Astrocyte of the cerebellum (primary cell): ENCODE measurements at regions not wholly inside any gene's neighbourhood (a gene's known extent, or its start where the extent isn't known, plus 50 kb on each side); places are given as distances from the start of the nearest gene placed in this dataset.

Source experiments
- DNase-seq: peaks from one replicate; pipeline ENCODE4 v3.0.0-alpha.2; 2011; ENCODE audit warnings: low read depth
- H3K4me3 ChIP-seq: 2 replicates; pipeline ENCODE4 v1.5.1; 2011; ENCODE audit warnings: mild to moderate bottlenecking, low read depth, low read length, moderate library complexity
- in situ Hi-C: cut with HindIII; loops from 2 replicates; pipeline ENCODE4 v1.10.0; 2017; ENCODE audit warnings: low sequenced_read_pairs
- TF ChIP-seq, protein P1 (sequence below): IDR thresholded peaks from 2 replicates; pipeline ENCODE4 v1.5.1; 2012; ENCODE audit warnings: low read length, low read depth, moderate library complexity, mild to moderate bottlenecking; ENCODE audit errors: missing control alignments

DNA sequence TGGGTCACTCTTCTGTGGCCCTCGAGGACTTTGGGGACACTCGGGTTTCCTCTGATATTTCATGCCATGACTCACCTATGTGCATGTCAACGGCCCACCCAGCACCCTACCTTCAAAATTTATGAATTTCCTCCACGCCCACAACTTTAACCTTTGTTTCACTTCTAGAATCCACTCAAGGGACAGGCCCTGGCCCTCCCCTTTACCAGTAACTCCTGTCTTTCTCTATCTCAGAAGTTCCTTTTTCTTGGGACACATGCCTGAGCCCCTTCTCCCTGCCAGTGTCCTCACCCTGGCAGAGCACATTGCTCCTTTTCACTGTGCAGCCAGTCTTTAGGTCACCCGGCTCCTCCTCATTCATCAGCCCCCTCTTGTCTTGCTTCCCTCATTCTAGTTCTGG is 282.5 kb upstream of the KLF6 start:
- no peak for DNase-seq
- in situ Hi-C loops: no loop called here
- no peak overlapping the region for H3K4me3 ChIP-seq
- TF ChIP-seq, protein P1, sequence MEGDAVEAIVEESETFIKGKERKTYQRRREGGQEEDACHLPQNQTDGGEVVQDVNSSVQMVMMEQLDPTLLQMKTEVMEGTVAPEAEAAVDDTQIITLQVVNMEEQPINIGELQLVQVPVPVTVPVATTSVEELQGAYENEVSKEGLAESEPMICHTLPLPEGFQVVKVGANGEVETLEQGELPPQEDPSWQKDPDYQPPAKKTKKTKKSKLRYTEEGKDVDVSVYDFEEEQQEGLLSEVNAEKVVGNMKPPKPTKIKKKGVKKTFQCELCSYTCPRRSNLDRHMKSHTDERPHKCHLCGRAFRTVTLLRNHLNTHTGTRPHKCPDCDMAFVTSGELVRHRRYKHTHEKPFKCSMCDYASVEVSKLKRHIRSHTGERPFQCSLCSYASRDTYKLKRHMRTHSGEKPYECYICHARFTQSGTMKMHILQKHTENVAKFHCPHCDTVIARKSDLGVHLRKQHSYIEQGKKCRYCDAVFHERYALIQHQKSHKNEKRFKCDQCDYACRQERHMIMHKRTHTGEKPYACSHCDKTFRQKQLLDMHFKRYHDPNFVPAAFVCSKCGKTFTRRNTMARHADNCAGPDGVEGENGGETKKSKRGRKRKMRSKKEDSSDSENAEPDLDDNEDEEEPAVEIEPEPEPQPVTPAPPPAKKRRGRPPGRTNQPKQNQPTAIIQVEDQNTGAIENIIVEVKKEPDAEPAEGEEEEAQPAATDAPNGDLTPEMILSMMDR: no peak

DNA sequence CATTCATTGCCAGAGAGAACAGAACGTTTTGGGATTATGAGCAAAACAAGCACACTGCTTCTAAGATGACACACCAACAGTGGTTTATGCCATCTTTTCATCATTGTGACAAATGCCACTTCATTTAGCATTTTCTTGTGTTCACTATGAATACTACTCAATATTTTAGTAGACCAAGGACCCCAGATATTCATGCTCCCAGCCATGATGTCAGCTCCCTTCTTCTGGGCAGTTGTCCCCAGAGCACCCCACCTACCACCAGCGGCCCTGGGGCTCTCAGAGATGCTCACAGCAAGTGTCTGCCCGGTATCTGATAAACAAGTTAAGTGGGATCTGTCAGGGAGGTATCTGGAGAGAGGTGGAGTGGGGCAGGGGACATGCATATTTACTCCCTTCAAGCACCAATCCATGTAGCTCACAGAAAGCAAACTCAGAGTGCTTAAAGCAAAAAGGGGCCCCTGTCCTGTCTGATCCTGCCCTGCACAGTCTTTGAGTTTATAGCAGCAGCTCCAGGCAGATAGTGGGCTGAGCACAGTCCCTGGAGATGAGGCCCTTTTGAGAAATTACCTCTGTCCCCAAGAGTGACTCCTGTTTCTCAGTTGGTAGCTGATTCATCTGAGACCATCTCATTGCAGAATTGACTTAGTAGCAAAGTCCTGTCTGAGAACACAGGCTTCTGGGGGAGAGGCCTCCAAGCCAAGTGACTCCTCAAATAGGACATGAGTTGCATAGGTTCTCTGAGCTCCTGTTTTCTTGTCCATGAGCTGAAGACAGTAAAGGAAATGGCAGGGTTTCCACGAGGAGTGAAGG is 281.8 kb upstream of the KLF6 start:
- in situ Hi-C loops: no loop called here
- no peak overlapping the region for H3K4me3 ChIP-seq
- TF ChIP-seq, protein P1: no peak
- no peak for DNase-seq

DNA sequence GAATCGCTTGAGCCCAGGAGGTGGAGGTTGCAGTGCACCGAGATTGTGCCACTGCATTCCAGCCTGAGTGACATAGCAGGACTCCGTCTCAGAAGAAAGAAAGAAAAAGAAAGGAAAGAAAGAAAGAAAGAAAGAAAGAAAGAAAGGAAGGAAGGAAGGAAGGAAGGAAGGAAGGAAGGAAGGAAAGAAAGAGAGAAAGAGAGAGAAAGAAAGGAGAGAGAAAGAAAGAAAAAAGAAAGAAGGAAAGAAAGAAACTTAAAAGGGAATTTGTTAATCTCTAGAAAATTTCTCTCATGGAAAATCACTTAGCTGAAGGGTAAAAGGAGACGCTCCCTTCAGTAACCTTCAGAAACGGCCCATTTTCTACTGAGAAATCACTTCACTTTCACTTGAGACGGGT is 279.5 kb upstream of the KLF6 start:
- in situ Hi-C loops: no loop called here
- TF ChIP-seq, protein P1: no peak
- H3K4me3 ChIP-seq: no peak overlapping the region
- no peak for DNase-seq

DNA sequence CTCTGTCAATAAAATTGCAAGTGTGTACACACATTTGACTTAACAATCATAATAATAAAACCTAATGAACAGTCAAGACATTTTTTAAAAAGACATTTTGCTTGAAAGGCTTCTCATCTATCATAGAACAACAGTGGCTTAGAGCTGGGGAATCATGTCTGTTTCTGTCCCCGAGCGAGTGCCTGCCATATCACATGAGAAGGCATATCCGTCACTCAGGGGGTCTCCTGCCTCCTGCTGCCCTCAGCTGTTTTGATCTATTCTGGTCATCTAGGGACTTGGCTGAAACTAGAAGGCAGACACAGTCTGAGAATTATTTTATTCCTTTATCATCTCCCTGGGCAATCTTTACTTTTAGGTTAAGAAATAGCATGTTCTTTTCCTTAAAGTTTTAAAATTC is 278.7 kb upstream of the KLF6 start:
- TF ChIP-seq, protein P1: no peak
- in situ Hi-C loops: no loop called here
- H3K4me3 ChIP-seq: no peak overlapping the region
- DNase-seq: no peak

DNA sequence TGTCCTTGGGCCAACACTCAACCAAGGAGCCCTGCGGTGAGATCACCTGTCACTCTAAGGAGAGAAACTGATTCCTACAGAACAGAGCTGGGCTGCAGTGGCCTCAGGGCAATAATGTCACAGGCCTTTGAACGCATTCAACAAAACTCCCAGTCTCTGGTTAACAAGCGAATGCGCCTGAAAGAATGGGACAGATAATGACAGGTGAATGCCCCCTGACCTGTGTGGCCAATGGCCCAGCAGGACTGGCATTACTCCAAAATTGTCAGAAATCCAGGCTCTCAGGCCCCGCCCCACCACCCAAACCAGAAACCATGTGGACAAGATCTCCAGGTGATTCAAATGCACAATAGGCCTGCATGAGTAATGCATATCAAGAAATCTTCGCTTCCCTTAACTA is 277.7 kb upstream of the KLF6 start:
- no peak for DNase-seq
- in situ Hi-C loops: no loop called here
- H3K4me3 ChIP-seq: no peak overlapping the region
- TF ChIP-seq, protein P1: no peak

DNA sequence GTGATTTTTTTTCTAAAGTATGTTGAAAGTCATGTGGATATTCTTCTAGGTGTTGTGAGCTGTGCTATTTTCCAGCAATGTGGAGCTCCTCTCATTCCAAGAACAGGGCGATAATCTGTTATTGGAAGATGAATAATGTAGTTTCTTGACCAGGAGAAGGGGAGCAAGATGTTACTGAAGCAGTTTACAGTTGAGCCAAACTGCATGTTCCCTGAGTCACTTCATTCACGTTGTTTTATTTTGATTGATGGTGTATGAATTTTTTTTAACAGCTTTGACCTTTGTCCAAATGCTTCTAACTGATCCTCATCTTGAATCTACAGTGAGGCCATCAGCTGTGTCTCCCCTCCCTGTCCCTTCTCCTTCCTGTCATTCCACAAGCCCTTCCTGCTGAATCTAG is 277.1 kb upstream of the KLF6 start:
- DNase-seq: no peak
- in situ Hi-C loops: no loop called here
- TF ChIP-seq, protein P1: no peak
- H3K4me3 ChIP-seq: no peak overlapping the region
